GM18517 (cell line): ENCODE measurements at regions not wholly inside any gene's neighbourhood (a gene's known extent, or its start where the extent isn't known, plus 50 kb on each side); places are given as distances from the start of the nearest gene placed in this dataset.
"Not testable (repeated sequence)": the region's sequence is repeated elsewhere in the genome, so short reads cannot be mapped to it uniquely, and the experiment has no call there.

Source experiments
- ATAC-seq: cut with Tn5 transposase; IDR thresholded peaks from one replicate; pipeline ENCODE4 v1.9.1; 2021; ENCODE audit warnings: mild to moderate bottlenecking, moderate library complexity; ENCODE audit not compliant: unreplicated experiment

DNA sequence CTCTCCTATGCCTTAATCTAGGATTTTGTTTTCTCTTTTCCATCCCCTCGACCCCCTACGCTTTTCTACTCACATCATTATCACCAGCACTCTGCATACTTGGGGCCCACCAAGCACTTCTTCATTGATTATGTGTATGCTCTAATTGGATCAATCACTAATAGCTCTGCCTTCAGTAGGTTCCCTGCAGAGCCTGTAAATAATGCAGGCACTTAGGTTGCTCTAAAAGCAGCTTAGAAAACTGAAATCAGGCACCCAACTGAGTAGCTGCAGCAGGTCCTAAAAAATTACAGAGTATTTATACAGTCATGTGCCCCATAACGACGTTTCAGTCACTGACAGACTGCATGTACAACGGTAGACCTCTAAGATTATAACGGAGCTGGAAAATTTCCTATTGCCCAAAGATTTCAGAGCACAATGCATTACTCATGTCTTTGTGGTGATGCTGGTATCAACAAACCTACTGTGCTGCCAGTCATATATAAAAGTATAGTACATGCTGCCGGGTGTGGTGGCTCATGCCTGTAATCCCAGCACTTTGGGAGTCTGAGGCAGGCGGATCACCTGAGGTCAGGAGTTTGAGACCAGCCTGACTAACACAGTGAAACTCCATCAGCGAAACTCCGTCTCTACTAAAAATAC is 280.4 kb downstream of the HS3ST3B1 start:
- no peak for ATAC-seq

DNA sequence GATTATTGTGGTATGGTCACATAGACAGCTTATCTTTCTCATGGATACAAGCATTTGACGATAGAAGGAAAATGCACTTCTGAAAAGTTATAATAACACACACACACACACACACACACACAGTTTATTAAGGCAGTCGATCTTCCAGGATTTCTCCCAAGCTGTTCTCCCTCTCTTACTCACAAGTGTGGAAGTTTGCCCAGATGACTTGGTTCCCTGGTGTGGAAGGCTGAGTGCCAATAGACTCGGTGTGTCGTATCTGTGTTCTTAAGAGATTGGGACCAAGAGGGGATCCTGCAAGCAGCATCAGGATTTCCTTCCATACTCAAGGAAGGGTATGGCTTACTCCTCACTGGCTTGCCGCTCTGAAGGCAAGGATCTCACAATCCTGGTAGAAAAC is 279.6 kb downstream of the HS3ST3B1 start:
- no peak for ATAC-seq

DNA sequence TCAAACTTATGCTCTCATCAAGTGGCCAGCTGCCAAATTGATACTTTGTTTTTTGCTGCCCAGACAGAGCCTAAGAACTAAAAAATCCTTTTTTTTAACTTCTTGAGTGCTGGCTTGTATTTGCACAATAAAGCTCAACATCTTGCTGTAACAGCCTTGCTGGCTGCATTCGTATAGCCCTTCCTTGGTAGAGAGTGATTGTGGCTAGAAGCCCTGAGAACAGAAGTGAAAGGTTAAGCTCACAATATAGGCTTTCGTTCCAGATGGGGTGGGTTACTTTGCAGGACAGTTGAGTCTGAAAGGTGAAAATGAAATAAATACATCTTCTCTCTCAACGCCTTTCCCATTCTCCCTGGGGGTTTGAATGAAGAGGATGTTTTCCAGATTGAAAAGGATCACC is 278.8 kb downstream of the HS3ST3B1 start:
- no peak for ATAC-seq

DNA sequence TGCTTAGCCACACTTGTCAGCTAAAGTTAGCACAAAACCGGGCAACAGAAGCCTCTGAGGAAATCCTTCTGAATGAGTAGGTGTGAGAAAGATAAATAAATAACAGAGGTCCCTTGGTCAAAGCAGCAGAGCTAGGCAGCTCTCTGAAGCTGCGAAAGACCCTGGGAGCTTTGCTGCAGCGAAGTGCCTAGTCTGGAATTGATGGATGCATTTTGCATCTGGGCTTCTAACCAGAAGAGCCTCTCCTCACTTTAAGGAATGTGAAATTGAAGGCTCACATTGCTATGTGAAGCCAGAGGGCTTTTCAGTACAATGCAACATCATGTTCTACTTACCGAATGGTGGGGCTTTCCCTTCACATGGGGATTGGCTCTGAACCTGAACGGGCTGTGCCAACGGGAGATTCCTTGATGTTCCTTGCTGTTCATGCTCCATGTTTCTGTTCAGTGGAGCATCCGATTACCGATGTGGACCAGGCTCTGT is 274.6 kb downstream of the HS3ST3B1 start:
- no peak for ATAC-seq

DNA sequence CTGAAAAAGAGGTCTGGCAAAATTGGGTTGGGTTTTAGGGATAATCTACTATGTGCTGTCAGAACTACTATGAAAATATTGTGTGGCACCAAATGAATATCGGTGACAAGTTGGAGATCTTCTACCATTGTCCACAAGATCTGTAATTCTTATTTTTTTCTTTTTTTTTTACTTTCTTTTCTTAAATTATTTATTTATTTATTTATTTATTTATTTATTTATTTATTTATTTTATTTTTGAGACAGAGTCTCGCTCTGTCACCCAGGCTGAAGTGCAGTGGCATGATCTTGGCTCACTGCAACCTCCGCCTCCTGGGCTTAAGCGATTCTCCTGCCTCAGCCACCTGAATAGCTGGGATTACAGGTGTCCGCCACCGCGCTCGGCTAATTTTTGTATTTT is 259.4 kb downstream of the HS3ST3B1 start:
- not testable (repeated sequence) for ATAC-seq

DNA sequence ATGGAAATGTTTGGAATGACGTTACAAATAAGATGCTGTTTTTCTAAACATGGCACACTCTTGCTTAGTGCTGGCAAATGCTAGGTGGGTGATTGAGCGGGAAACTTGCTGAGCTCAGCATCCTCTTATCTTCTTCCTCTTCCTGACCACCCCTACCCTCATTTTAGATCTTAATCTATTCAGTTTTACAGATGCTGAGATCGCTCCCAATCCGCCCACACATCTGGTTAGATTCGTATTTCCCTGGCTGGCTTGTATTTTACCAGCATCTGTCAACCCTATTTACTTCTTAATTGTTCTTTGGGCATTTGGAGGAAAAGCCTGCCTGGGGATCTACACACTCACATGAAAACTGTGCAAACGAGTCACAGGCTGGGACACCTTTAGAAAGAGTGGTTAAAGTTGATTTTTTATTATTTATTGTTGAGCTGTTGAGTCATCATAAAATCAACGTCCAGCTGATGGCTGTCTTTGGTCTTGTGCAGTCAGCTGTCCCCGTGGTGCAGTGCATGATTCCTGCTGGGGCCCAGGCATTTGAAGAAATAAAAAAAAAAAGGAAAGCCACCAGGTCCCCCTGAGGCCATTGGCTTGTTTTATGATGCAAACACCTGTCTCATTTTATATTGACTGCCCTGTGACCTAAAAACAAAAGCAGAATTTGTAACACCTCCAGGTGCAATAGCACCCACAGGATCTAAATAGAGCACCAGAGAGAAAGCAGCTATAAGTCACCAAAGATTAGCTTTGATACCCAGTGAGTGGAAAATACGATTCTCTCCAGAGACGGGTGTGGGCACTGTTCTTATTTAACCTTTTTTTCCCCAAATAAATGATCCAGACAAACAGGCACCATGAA is 258.6 kb downstream of the HS3ST3B1 start:
- no peak for ATAC-seq

DNA sequence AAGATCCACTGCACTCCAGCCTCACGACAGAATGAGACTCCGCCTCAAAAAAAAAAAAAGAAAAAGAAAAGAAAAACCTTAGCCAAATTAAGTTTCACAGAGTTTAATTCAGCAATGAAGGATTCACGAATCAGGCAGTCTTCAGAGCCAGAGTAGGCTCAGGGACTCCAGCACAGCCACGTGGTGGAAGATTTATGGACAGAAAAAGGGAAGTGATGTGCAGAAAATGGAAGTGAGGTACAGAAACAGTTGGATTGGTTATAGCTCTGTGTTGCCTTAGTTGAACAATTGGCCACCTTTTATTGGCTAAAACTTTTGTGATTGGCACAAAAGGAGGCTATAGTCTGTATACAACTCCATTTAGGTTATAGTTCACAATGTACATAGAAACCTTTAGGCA is 256.6 kb downstream of the HS3ST3B1 start:
- no peak for ATAC-seq

DNA sequence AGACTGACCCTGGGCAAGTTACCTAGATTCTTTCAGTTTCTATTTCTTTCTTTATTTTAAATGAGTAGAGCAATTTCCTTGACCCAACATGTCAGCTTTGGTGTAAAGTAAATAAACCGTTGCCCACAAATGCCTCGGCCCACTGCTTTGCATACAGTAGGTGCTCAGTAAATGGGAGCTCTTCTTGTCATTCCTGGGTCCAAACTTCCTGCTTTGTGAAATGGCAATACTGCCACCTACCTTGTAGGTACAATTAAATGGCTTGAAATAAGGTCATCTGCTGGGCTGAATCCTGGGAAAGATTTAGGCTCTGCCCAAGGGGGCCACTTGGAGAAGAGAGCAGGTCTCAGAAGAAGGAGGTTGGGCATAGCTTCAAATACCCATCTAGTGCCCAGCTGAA is 253.0 kb downstream of the HS3ST3B1 start:
- ATAC-seq = no peak

DNA sequence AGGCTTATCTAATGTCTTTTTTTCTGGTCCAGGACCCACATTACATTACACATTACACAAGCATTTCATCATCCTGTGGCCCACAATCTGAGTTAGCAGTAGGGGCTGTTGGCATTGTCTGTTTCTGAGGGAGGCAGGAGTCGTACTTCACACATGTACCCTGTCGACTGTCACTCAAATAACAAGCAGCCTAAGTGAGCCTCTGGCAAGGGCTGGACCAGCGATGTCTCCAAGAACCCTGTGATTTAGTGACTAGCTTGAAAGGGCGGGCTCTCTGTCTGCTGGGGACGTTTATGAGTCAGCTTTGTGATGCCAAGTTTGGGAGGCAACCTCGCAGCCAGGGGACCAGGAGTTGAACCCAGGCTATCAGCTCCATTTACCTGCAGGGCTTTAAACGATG is 251.4 kb downstream of the HS3ST3B1 start:
- no peak for ATAC-seq

DNA sequence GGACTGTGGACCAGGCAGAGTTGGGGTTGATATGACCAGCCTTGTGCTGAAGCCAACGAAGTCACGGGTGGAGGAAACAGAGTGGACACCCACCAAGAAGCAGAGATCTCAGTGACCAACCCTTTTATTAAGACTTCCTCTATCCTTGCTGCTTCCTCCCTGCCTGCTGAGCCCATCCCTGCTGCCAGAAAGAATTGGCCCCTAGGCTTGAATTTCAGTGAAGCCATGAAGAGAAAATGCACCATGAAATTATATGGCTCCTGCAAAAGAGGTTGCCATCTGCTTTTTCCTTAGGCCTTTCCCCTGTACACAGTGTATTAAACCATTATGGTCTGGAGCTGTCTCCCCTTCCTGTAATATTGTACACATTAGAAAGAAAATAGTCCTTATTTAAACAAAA is 246.7 kb downstream of the HS3ST3B1 start:
- ATAC-seq = no peak

DNA sequence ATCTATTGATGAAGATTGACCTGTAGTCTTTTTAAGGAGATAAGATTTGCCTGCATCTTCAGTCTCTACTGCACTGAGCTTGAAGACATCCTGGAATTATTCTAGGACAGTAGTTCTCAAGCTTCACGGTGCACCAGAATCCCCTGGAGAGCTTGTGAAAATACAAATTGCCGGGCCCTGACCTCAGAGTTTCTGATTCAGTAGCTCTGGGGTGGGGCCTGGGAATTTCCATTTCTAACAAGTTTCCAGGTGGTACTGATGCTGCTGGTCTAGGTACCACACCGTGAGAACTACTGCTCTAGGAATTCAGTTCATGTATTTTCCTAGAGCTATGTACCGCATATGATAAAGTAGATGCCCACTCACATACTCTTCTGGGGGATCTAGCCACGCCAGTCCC is 246.1 kb downstream of the HS3ST3B1 start:
- ATAC-seq = no peak

DNA sequence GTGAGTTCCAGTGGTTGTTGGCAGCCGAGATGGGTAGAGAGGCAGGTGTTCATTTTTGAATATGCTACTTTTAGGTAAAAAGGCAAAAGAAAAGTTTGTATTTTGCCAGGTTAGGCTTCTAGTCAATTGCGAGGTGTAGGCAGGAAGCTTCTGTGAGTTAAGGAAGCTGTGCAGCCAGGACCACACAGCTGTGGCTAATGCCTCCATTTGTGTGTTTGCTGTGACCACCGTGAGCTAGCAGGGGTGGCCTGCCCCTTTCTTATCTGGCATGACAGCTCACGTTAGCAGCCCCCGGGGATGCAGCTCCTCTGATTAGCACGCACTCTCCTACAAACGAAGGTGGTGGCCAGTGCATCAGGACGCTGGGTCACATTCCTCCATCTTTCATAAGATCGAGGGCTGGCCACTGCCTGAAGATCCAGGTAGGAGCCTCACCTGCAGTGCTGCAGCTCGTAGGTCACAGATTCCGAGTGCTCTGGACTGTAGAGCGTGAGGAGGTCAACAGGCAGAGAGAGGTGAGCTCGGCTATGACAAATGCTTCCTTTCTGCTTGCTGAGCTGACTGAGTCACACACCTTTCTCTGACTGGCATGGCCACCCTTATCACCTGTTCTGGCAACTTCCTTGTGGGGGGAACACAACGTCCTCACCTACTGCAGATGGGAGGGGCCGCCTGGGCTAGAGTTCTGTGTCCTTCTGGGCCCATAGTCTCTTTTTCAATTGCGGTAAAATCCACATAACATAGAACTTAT is 244.4 kb downstream of the HS3ST3B1 start:
- ATAC-seq = no peak

DNA sequence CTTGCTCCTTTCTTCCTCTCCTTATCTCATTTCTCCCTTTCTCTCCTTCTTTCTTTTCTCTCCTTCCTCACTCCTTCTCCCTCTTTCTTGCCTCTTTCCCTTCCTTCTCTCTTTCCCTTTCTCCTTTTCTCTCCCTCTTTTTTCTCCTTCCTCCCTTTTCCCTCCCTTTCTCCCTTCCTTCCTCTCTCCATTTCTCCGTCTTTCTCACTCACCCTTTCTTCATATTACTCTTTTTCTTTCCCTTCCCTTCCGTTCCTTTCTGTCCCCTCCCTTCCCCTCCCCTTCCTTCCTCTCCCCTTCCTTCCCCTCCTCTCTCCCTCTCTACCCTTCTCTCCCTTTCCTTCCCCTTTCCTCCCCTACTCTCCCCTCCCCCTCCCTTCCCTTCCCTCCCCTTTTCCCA is 240.8 kb downstream of the HS3ST3B1 start:
- no peak for ATAC-seq

DNA sequence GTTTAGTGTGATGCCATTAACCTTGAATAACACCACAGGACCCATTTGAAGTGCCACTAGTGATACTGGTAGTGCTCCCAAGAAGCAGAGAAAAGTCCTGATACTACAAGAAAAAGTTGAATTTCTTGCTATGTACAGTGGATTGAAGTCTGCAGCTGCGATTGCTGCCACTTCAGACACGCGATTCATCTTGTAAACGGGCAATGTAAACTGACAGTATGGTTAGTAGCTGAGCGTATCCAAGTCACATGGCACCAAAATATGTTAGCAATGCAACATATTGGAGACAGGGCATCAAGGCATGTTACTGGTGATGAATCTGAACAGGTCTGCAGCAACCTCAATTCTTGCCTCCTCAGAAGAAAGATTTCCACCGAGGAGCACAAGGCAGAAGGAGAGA is 238.9 kb downstream of the HS3ST3B1 start:
- ATAC-seq = no peak

DNA sequence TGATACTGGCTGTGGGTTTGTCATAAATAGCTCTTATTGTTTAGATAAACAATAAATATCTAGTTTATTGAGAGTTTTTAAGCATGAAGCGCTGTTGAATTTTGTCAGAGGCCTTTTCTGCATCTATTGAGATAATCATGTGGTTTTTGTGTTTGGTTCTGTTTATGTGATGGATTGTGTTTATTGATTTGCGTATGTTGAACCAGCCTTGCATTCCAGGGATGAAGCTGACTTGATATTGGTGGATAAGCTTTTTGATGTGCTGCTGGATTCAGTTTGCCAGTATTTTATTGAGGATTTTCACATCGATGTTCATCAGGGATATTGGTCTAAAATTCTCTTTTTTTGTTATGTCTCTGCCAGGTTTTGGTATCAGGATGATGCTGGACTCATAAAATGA is 231.4 kb downstream of the HS3ST3B1 start:
- ATAC-seq = not testable (repeated sequence)

DNA sequence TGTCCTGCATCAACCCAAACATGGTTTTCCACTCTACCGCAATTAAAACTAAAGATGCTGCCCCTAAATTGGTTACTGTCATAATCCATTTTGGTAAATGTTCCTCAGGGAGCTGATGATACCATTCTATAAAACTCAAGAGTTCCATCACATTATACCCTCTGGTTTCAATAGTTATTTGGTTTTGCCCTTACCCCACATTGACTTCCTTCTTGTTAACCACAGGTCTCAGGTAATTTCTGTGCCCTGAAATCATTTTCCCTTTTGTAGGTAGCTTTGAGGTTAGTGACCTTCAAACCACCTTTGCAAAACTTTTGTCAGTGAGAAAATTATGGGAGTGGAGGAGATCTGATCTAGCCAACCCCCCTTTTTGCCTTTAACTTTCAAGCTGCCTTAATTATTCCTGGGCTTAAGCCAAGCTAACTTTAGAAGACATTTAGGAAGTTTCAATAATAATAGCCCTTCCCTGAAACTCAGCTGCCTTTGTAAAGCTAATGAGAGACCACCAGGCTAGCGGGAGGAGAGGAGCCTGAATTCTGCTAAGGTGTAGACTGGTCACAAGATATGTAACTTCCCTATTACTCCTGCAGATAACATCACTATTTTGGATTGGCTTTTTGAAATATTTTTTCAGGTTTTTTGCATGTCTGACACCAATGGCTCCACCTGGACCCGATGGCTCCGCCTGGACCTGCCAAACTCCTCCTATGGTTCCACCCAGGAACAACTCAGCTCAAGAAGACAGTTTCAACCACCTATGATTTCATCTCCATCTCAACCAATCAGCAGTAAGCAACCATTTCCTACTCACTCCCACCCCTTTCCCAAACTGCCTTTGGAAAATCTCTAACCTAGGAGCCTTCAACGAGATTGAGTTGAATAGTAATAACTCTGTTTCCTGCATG is 224.9 kb downstream of the HS3ST3B1 start:
- ATAC-seq = no peak

DNA sequence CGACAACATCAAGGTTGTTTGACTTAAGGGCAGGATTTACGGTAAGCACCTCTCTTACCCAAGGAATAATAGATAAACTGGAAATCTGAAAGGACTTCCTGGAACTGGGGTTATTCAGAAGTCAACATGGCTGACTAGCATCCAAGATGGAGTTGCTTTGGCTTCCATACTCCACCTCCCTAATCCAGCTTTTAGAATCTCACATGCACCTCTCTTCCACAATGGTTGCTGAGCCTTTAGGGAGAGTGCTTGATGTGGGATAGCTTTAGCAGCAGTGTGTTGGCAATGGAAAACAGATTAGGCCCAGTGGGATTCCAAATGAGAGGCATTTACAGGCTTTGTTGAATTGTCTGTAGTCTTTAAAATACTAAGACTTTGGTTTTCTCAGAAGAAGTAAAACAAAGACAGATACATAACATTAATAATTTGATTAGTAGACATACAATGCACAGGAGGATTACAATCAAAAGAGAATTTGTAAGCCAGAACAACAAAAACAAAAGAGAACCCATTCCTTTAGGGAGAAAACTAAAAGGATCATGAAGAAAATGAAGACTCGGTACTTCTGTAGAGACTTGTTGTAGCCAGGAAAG is 222.0 kb downstream of the HS3ST3B1 start:
- no peak for ATAC-seq

DNA sequence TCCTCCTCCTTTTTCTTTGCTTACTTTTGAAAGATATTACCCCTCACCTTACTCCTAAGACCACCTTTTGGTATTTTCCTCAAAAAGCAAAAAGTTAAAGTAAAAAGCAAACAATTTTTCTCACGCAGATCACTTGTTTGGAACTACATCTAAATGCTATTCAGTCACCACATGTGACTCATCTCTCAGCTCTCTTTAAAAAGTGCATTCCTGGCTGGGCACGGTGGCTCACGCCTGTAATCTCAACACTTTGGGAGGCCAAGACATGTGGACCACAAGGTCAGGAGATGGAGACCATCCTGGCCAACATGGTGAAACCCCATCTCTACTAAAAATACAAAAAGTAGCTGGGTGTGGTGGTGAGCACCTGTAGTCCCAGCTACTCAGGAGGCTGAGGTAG is 218.0 kb downstream of the HS3ST3B1 start:
- not testable (repeated sequence) for ATAC-seq

DNA sequence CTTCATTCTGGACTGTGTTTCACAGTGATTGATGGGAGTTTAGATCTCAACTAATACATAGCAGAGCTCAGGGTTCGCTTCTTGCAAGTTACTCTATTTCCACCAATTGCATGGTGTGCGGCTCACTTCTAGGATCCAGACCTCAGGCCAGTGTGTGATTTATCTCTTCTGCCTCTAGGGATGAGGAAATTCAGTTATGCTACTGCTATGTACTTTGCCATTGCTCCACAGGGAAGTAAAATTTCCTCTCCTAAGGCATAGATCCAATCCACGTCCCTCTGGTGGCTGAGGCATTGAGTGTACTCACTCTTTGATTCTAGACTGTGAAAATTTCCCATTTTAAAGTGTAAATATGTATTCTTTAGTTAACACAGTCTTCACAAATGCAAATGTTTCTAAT is 214.1 kb downstream of the HS3ST3B1 start:
- ATAC-seq = no peak

DNA sequence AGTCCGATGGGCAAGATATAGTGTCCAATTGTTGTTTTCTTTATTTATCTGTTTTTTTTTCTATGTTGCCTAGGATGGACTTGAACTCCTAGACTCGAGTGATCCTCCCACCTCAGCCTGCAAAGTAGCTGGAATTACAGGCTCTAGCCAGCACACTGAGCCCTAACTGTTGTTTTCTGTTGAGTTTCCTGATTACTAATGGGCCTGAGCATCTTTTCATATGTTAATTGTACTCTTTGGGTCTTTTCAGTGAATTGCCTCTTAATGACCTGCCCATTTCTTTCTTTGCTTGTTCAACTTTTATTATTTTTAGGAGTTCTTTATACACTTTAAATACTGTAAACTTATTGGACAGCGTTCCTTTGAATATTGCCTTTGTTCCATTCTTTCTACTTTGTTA is 213.0 kb downstream of the HS3ST3B1 start:
- no peak for ATAC-seq
